ENCODE measurements at regions not wholly inside any gene's neighbourhood (a gene's known extent, or its start where the extent isn't known, plus 50 kb on each side); places are given as distances from the start of the nearest gene placed in this dataset.

DNA sequence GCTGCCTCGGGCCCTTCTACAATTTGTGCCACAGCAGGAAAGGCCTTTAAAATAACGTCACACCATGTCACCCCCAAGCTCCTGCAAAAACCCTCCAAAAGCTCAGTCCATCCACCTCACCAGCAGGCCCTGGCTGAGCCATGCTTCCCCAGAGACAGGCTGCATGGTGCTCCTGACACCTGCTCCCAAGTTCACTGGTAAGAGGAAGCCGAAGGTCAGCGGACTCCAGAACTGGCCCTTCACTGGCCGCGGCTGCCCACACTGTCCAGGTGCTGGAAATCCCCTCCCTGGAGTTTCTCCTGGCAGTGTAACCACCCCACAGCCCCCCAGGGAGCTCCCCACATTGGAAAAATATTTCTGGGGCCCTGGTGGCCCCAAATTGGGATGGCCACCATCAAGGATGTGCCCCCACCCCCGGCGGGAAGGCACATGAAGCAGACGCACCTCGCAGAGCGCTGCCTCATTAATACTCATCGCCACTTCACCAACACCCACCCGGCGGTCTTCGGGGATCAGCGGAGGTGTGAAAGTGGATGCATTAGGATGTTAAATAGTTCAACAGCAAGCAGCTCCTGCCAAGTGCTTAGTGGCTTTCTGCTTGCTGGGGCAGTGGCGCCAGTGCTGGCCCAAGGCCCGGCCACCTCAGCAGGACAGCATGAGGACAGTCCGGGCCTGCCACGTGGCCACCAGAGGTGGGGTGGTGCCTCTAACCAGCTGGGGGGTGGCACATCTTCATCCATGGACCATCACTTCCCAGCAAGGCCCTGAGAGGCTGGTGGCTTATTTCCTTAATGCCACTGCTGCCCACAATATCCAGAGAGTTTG, 146.1 kb upstream of the IQSEC1 start:
- intact Hi-C loops (cut with micrococcal nuclease) (no loop called here), in situ Hi-C loops (cut with MboI; ENCODE audit: low sequenced_read_pairs) (no loop called here), dilution Hi-C loops (cut with HindIII; ENCODE audit: low sequenced_read_pairs, unreplicated experiment) (no loop called here)
- ChIA-PET POLR2A (ENCODE audit: unreplicated experiment) (no interaction called here), CTCF (no interaction called here)
- Histone ChIP-seq H4K5ac (ENCODE audit: low read depth, low read length) (no peak overlapping the region), H3K14ac (replicated peaks; ENCODE audit: low read depth, low read length) (no peak overlapping the region), H2BK120ac (ENCODE audit: low read depth, low read length) (no peak overlapping the region), H2AK5ac (ENCODE audit: low read depth, low read length) (no peak overlapping the region), H3K36me3 (ENCODE audit: control insufficient read depth, insufficient read depth, low read length) (no peaks in the 10 kb centered on the region), H4K8ac (ENCODE audit: low read depth in 2 of 2, low read length in 2 of 2) (no peak overlapping the region), H3K4me3 (ENCODE audit: insufficient read depth, low read depth, low read length) (no peak overlapping the region), H3K9ac (ENCODE audit: low read depth, low read length) (no peak overlapping the region), H2AFZ (replicated peaks; ENCODE audit: low read length, poor library complexity) (no peak overlapping the region), H3K23ac (ENCODE audit: low read depth, low read length) (no peak overlapping the region), H3K79me1 (ENCODE audit: low read depth in 1 of 2, low read length in 2 of 2) (no peaks in the 10 kb centered on the region), H2BK5ac (ENCODE audit: low read depth, low read length, poor library complexity, severe bottlenecking) (no peak overlapping the region), H4K20me1 (ENCODE audit: insufficient read depth, low read length) (no peaks in the 10 kb centered on the region), H3K4me1 (ENCODE audit: control insufficient read depth, insufficient read depth, low read length) (no peaks in the 10 kb centered on the region), H3K27me3 (ENCODE audit: control insufficient read depth, insufficient read depth, low read length) (no peaks in the 10 kb centered on the region), H3K9me1 (ENCODE audit: insufficient read depth, low read length) (no peaks in the 10 kb centered on the region), H3K9me3 (ENCODE audit: control insufficient read depth, insufficient read depth, low read length) (no peaks in the 10 kb centered on the region), H3K18ac (ENCODE audit: low read depth, low read length) (no peak overlapping the region), H3K56ac (ENCODE audit: extremely low read depth, insufficient read depth, low read length) (no peak overlapping the region), H2AK9ac (replicated peaks; ENCODE audit: low read depth, low read length, poor library complexity) (no peak overlapping the region), H3K27ac (ENCODE audit: insufficient read depth, low read length) (no peak overlapping the region), H3K4ac (ENCODE audit: low read depth, low read length) (no peak overlapping the region), H2BK15ac (ENCODE audit: low read depth, low read length) (no peak overlapping the region), H4K91ac (ENCODE audit: insufficient read depth, low read depth, low read length) (no peak overlapping the region), H2BK20ac (ENCODE audit: low read depth, low read length) (no peak overlapping the region), H3K4me2 (ENCODE audit: low read depth, low read length) (no peak overlapping the region)
- ATAC-seq (ENCODE audit: low read depth): no peak
- no TSS peak for BruUV-seq (replicated peaks)
- 52% methylated on average over 9 of the region's 20 CpGs; no CpG with 5 or more reads in 1 of the 2 experiments for WGBS, 2 experiments (ENCODE audit: extremely low coverage in 2 of 2, insufficient read length in 1 of 2)
- DNase-seq: no peak
- TF ChIP-seq, protein P1, sequence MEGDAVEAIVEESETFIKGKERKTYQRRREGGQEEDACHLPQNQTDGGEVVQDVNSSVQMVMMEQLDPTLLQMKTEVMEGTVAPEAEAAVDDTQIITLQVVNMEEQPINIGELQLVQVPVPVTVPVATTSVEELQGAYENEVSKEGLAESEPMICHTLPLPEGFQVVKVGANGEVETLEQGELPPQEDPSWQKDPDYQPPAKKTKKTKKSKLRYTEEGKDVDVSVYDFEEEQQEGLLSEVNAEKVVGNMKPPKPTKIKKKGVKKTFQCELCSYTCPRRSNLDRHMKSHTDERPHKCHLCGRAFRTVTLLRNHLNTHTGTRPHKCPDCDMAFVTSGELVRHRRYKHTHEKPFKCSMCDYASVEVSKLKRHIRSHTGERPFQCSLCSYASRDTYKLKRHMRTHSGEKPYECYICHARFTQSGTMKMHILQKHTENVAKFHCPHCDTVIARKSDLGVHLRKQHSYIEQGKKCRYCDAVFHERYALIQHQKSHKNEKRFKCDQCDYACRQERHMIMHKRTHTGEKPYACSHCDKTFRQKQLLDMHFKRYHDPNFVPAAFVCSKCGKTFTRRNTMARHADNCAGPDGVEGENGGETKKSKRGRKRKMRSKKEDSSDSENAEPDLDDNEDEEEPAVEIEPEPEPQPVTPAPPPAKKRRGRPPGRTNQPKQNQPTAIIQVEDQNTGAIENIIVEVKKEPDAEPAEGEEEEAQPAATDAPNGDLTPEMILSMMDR (conservative IDR thresholded peaks at IDR 0.05; ENCODE audit: low read depth, low read length): no peak
- TF ChIP-seq MAZ (IDR thresholded peaks at IDR 0.05; ENCODE audit: borderline replicate concordance, low read depth, low read length) (no peak), POLR2A (IDR thresholded peaks at IDR 0.05; ENCODE audit: low read depth, low read length) (no peak), RAD21 (IDR thresholded peaks at IDR 0.05; ENCODE audit: low read length) (no peak), MAFK (IDR thresholded peaks at IDR 0.05; ENCODE audit: low read depth, low read length) (no peak), FOS (IDR thresholded peaks at IDR 0.05; ENCODE audit: low read depth, low read length) (no peak), CHD1 (IDR thresholded peaks at IDR 0.05; ENCODE audit: low read depth, low read length) (no peak), MXI1 (IDR thresholded peaks at IDR 0.05; ENCODE audit: borderline replicate concordance, low read depth, low read length) (no peak), CEBPB (IDR thresholded peaks at IDR 0.05; ENCODE audit: low read depth, low read length) (no peak), NFE2L2 (IDR thresholded peaks at IDR 0.05; ENCODE audit: low read depth, low read length) (no peak), SMC3 (IDR thresholded peaks at IDR 0.05; ENCODE audit: low read depth, low read length) (no peak), RFX5 (IDR thresholded peaks at IDR 0.05; ENCODE audit: low read depth, low read length) (no peak), BHLHE40 (IDR thresholded peaks at IDR 0.05; ENCODE audit: low read depth, low read length) (no peak), RCOR1 (IDR thresholded peaks at IDR 0.05; ENCODE audit: insufficient replicate concordance, low read length) (no peak)
- TF ChIP-seq, protein P2, sequence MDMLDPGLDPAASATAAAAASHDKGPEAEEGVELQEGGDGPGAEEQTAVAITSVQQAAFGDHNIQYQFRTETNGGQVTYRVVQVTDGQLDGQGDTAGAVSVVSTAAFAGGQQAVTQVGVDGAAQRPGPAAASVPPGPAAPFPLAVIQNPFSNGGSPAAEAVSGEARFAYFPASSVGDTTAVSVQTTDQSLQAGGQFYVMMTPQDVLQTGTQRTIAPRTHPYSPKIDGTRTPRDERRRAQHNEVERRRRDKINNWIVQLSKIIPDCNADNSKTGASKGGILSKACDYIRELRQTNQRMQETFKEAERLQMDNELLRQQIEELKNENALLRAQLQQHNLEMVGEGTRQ (IDR thresholded peaks at IDR 0.05; ENCODE audit: low read depth, low read length): no peak
- TF ChIP-seq, protein P3, sequence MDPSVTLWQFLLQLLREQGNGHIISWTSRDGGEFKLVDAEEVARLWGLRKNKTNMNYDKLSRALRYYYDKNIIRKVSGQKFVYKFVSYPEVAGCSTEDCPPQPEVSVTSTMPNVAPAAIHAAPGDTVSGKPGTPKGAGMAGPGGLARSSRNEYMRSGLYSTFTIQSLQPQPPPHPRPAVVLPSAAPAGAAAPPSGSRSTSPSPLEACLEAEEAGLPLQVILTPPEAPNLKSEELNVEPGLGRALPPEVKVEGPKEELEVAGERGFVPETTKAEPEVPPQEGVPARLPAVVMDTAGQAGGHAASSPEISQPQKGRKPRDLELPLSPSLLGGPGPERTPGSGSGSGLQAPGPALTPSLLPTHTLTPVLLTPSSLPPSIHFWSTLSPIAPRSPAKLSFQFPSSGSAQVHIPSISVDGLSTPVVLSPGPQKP (IDR thresholded peaks at IDR 0.05; ENCODE audit: borderline replicate concordance, low read depth, low read length): no peak
